ENCODE measurements at regions not wholly inside any gene's neighbourhood (a gene's known extent, or its start where the extent isn't known, plus 50 kb on each side); places are given as distances from the start of the nearest gene placed in this dataset.

- H3K9me3 ChIP-seq = no peaks in the 10 kb centered on the region
- intact Hi-C loops (cut with DNase I) = no loop called here
- peaks cover 6% of the 10 kb centered on the region for H3K4me1 ChIP-seq (ENCODE audit: insufficient read depth)
- no peaks in the 10 kb centered on the region for H3K27me3 ChIP-seq
- 52 to 59% (median 55%) methylated on average over 11 of the region's 11 CpGs for WGBS, 3 donors
- no peak overlapping the region for H3K27ac ChIP-seq
- no peaks in the 10 kb centered on the region for H3K36me3 ChIP-seq
- TF ChIP-seq POLR2A (IDR thresholded peaks at IDR 0.05) (no peak), EP300 (IDR thresholded peaks at IDR 0.05) (no peak), CTCF (IDR thresholded peaks at IDR 0.05) (no peak)
- DNase-seq = no peak
- no peak overlapping the region for H3K4me3 ChIP-seq
These were observed 83.6 kb upstream of the NCAM1 start for GRCh38 chr11:112877581-112877980.

GRCh38 chr11:112878033-112878601 lies 83.1 kb upstream of the NCAM1 start:
- H3K9me3 ChIP-seq = no peaks in the 10 kb centered on the region
- H3K27ac ChIP-seq = no peak overlapping the region
- DNase-seq = no peak
- no peak overlapping the region for H3K4me3 ChIP-seq
- H3K36me3 ChIP-seq = no peaks in the 10 kb centered on the region
- H3K4me1 ChIP-seq (ENCODE audit: insufficient read depth) = peaks cover 6% of the 10 kb centered on the region
- 71 to 77% (median 73%) methylated on average over 7 of the region's 7 CpGs for WGBS, 3 donors
- TF ChIP-seq EP300 (IDR thresholded peaks at IDR 0.05) = no peak
- TF ChIP-seq CTCF (IDR thresholded peaks at IDR 0.05) = no peak
- TF ChIP-seq POLR2A (IDR thresholded peaks at IDR 0.05) = no peak
- no peaks in the 10 kb centered on the region for H3K27me3 ChIP-seq
- intact Hi-C loops (cut with DNase I) = no loop called here

- H3K36me3 ChIP-seq = no peaks in the 10 kb centered on the region
- 62 to 71% (median 71%) methylated on average over 4 of the region's 4 CpGs for WGBS, 3 donors
- peaks cover 6% of the 10 kb centered on the region for H3K4me1 ChIP-seq (ENCODE audit: insufficient read depth)
- no peak overlapping the region for H3K27ac ChIP-seq
- TF ChIP-seq EP300 (IDR thresholded peaks at IDR 0.05) = no peak
- TF ChIP-seq CTCF (IDR thresholded peaks at IDR 0.05) = no peak
- TF ChIP-seq POLR2A (IDR thresholded peaks at IDR 0.05) = no peak
- intact Hi-C loops (cut with DNase I) = no loop called here
- H3K4me3 ChIP-seq = no peak overlapping the region
- no peaks in the 10 kb centered on the region for H3K27me3 ChIP-seq
- no peak for DNase-seq
- H3K9me3 ChIP-seq = no peaks in the 10 kb centered on the region
These were observed 80.7 kb upstream of the NCAM1 start for GRCh38 chr11:112880495-112880894.

- 10 to 46% (median 23%) methylated on average over 17 of the region's 17 CpGs for WGBS, 3 donors
- TF ChIP-seq POLR2A (IDR thresholded peaks at IDR 0.05) (no peak), EP300 (IDR thresholded peaks at IDR 0.05) (no peak)
- peaks cover 6% of the 10 kb centered on the region for H3K4me1 ChIP-seq (ENCODE audit: insufficient read depth)
- peak overlapping the region; percentile 27 for H3K4me3 ChIP-seq
- DNase-seq = peak; percentile 63 to 79 (median 71)
- intact Hi-C loops (cut with DNase I) = no loop called here
- H3K36me3 ChIP-seq = no peaks in the 10 kb centered on the region
- no peak overlapping the region for H3K27ac ChIP-seq
- no peaks in the 10 kb centered on the region for H3K27me3 ChIP-seq
- no peaks in the 10 kb centered on the region for H3K9me3 ChIP-seq
These were observed 79.8 kb upstream of the NCAM1 start for GRCh38 chr11:112881461-112881860.

GRCh38 chr11:112882494-112883381 lies 78.5 kb upstream of the NCAM1 start:
- DNase-seq = no peak
- no peak overlapping the region for H3K4me3 ChIP-seq
- H3K27me3 ChIP-seq = no peaks in the 10 kb centered on the region
- no peaks in the 10 kb centered on the region for H3K36me3 ChIP-seq
- TF ChIP-seq EP300 (IDR thresholded peaks at IDR 0.05) = no peak
- TF ChIP-seq POLR2A (IDR thresholded peaks at IDR 0.05) = no peak
- no peak for TF ChIP-seq CTCF (IDR thresholded peaks at IDR 0.05)
- H3K9me3 ChIP-seq = no peaks in the 10 kb centered on the region
- 70 to 79% (median 72%) methylated on average over 6 of the region's 6 CpGs for WGBS, 3 donors
- H3K27ac ChIP-seq = no peak overlapping the region
- intact Hi-C loops (cut with DNase I) = no loop called here
- peaks cover 6% of the 10 kb centered on the region for H3K4me1 ChIP-seq (ENCODE audit: insufficient read depth)

Data from ovary (tissue), 7 donors.